ENCODE measurements at regions not wholly inside any gene's neighbourhood (a gene's known extent, or its start where the extent isn't known, plus 50 kb on each side); places are given as distances from the start of the nearest gene placed in this dataset.

GRCh38 chr2:198698230-198698629, 759.5 kb downstream of the SATB2 start:
- H3K27ac ChIP-seq, result no peak overlapping the region
- no peak for TF ChIP-seq CTCF (conservative IDR thresholded peaks at IDR 0.05; ENCODE audit: low read depth)
- CTCF ChIA-PET, result no interaction called here
- no peak for DNase-seq (ENCODE audit: low spot score)
- POLR2A ChIA-PET (ENCODE audit: low non-redundant PET), result no interaction called here

GRCh38 chr2:198697794-198698193, 759.9 kb downstream of the SATB2 start:
- CTCF ChIA-PET, result interaction anchor here (0.6 kb wide), 1 partner anchor 41 kb away, joined by 5 read pairs; no protein-coding TSS in a partner anchor
- no peak for DNase-seq (ENCODE audit: low spot score)
- H3K27ac ChIP-seq, result no peak overlapping the region
- POLR2A ChIA-PET (ENCODE audit: low non-redundant PET), result no interaction called here
- no peak for TF ChIP-seq CTCF (conservative IDR thresholded peaks at IDR 0.05; ENCODE audit: low read depth)

GRCh38 chr2:198697218-198697617, 760.5 kb downstream of the SATB2 start:
- ChIA-PET CTCF (interaction anchor here (0.6 kb wide), 1 partner anchor 40 kb away, joined by 5 read pairs; no protein-coding TSS in a partner anchor), POLR2A (ENCODE audit: low non-redundant PET) (no interaction called here)
- TF ChIP-seq CTCF (conservative IDR thresholded peaks at IDR 0.05; ENCODE audit: low read depth), result no peak
- DNase-seq (ENCODE audit: low spot score), result no peak
- H3K27ac ChIP-seq, result no peak overlapping the region

GRCh38 chr2:198695879-198696278, 761.9 kb downstream of the SATB2 start:
- ChIA-PET CTCF (no interaction called here), POLR2A (ENCODE audit: low non-redundant PET) (no interaction called here)
- no peak for DNase-seq (ENCODE audit: low spot score)
- no peak overlapping the region for H3K27ac ChIP-seq
- no peak for TF ChIP-seq CTCF (conservative IDR thresholded peaks at IDR 0.05; ENCODE audit: low read depth)

- CTCF ChIA-PET, result interaction anchor here (0.8 kb wide), 1 partner anchor 569 kb away, joined by 4 read pairs; no protein-coding TSS in a partner anchor
- POLR2A ChIA-PET (ENCODE audit: low non-redundant PET), result no interaction called here
- no peak for TF ChIP-seq CTCF (conservative IDR thresholded peaks at IDR 0.05; ENCODE audit: low read depth)
- DNase-seq (ENCODE audit: low spot score), result no peak
- H3K27ac ChIP-seq, result no peak overlapping the region
These were observed 764.7 kb downstream of the SATB2 start for GRCh38 chr2:198692907-198693510.

- H3K27ac ChIP-seq, result no peak overlapping the region
- no peak for DNase-seq (ENCODE audit: low spot score)
- POLR2A ChIA-PET (ENCODE audit: low non-redundant PET), result no interaction called here
- TF ChIP-seq CTCF (conservative IDR thresholded peaks at IDR 0.05; ENCODE audit: low read depth), result no peak
- CTCF ChIA-PET, result no interaction called here
These were observed 766.5 kb downstream of the SATB2 start for GRCh38 chr2:198691236-198691635.

Measured in RWPE1 (cell line).